ENCODE measurements at regions not wholly inside any gene's neighbourhood (a gene's known extent, or its start where the extent isn't known, plus 50 kb on each side); places are given as distances from the start of the nearest gene placed in this dataset.

GRCh38 chr2:103805746-103806145 lies 1043.9 kb downstream of the TMEM182 start:
- no peaks in the 10 kb centered on the region for H4K20me1 ChIP-seq (replicated peaks in 1 of 2; ENCODE audit: control insufficient read depth in 1 of 2, insufficient read depth in 2 of 2, low read length in 2 of 2)
- no peak overlapping the region for H2BK120ac ChIP-seq (replicated peaks; ENCODE audit: low read depth, low read length)
- H3K9me3 ChIP-seq (ENCODE audit: insufficient read depth in 2 of 2, low read depth in 1 of 2, low read length in 1 of 2) = no peaks in the 10 kb centered on the region
- H3K18ac ChIP-seq (ENCODE audit: extremely low read depth, low read length) = no peak overlapping the region
- H3K4me1 ChIP-seq (replicated peaks in 1 of 4; ENCODE audit: control insufficient read depth in 3 of 4, insufficient read depth in 4 of 4, low read length in 3 of 4) = peaks cover 1 to 12% (median 7%) of the 10 kb centered on the region in 4 experiments; a peak in 3 of 7 replicates
- no peak overlapping the region for H4K91ac ChIP-seq (replicated peaks; ENCODE audit: insufficient read length, low read length)
- no peak overlapping the region for H2BK20ac ChIP-seq (ENCODE audit: low read length)
- ChIA-PET POLR2A (ENCODE audit: partially characterized antibody) (no interaction called here), CTCF (ENCODE audit: partially characterized antibody) (no interaction called here)
- no peak overlapping the region for H3K4ac ChIP-seq (replicated peaks; ENCODE audit: insufficient read length, low read depth, low read length)
- DNase-seq (ENCODE audit: low read depth in 1 of 2, low spot score in 2 of 2) (no peak), FAIRE-seq (no peak)
- no peak overlapping the region for H3K9ac ChIP-seq (replicated peaks in 1 of 4; ENCODE audit: extremely low read depth in 1 of 4, low read depth in 3 of 4, low read length in 3 of 4)
- H4K5ac ChIP-seq (ENCODE audit: insufficient read length, low read depth, low read length) = no peak overlapping the region
- H2BK5ac ChIP-seq (ENCODE audit: low read depth, low read length) = no peak overlapping the region
- no peaks in the 10 kb centered on the region for H3K36me3 ChIP-seq (ENCODE audit: control insufficient read depth in 2 of 4, insufficient read depth in 4 of 4, low read length in 3 of 4)
- H3K23ac ChIP-seq (ENCODE audit: insufficient read length) = no peak overlapping the region
- H3K79me1 ChIP-seq (ENCODE audit: low read depth, low read length) = no peaks in the 10 kb centered on the region
- no peak overlapping the region for H2BK15ac ChIP-seq (ENCODE audit: low read length)
- WGBS, 2 experiments (ENCODE audit: extremely low coverage in 1 of 2, insufficient coverage in 1 of 2, insufficient read length in 1 of 2, insufficient replicate concordance in 2 of 2, low coverage in 1 of 2, low lambda C conversion rate in 2 of 2, missing lambda C conversion rate in 1 of 2) = 95% methylated on average over 3 of the region's 3 CpGs; no CpG with 5 or more reads in 1 of the 2 experiments
- H3K79me2 ChIP-seq (ENCODE audit: control insufficient read depth in 1 of 2, insufficient read depth in 2 of 2, low read length in 2 of 2) = no peaks in the 10 kb centered on the region
- no peak overlapping the region for H3K56ac ChIP-seq (replicated peaks; ENCODE audit: insufficient read length, low read depth, low read length)
- no peak overlapping the region for H3K14ac ChIP-seq (ENCODE audit: insufficient read length)
- H2BK12ac ChIP-seq (ENCODE audit: low read depth, low read length) = no peak overlapping the region
- H3K4me2 ChIP-seq (ENCODE audit: insufficient read depth in 1 of 2, low read depth in 2 of 2, low read length in 2 of 2) = no peak overlapping the region
- no peak overlapping the region for H3K4me3 ChIP-seq (ENCODE audit: extremely low read depth in 1 of 4, insufficient read depth in 2 of 4, low read depth in 3 of 4, low read length in 4 of 4)
- H3K27ac ChIP-seq (ENCODE audit: low read depth, low read length) = no peak overlapping the region
- H4K8ac ChIP-seq (ENCODE audit: extremely low read depth, insufficient read depth, low read length) = no peak overlapping the region
- H2AFZ ChIP-seq (ENCODE audit: low read length) = no peak overlapping the region
- H3K27me3 ChIP-seq (replicated peaks in 1 of 4; ENCODE audit: control insufficient read depth in 3 of 4, extremely low read depth in 1 of 4, insufficient read depth in 3 of 4, low read length in 3 of 4) = no peaks in the 10 kb centered on the region
- no peak overlapping the region for H2AK5ac ChIP-seq (ENCODE audit: low read depth, low read length)
- no peaks in the 10 kb centered on the region for H3K23me2 ChIP-seq (ENCODE audit: low read depth, low read length)
- TF ChIP-seq ASH2L (IDR thresholded peaks at IDR 0.05; ENCODE audit: low read length) = no peak
- no peak for TF ChIP-seq HDAC2 (IDR thresholded peaks at IDR 0.05; ENCODE audit: borderline replicate concordance in 1 of 2, low read depth in 2 of 2, low read length in 2 of 2)
- no peak for TF ChIP-seq CTBP2 (IDR thresholded peaks at IDR 0.05; ENCODE audit: borderline replicate concordance, insufficient read depth, insufficient read length, low read length)
- TF ChIP-seq HDAC6 (IDR thresholded peaks at IDR 0.05; ENCODE audit: low read depth, low read length) = no peak
- TF ChIP-seq SIX5 (IDR thresholded peaks at IDR 0.05; ENCODE audit: low read depth, low read length) = no peak
- no peak for TF ChIP-seq EGR1 (IDR thresholded peaks at IDR 0.05; ENCODE audit: borderline replicate concordance, low read depth, low read length)
- TF ChIP-seq NANOG (IDR thresholded peaks at IDR 0.05; ENCODE audit: insufficient read depth, low read depth, low read length, poor library complexity, severe bottlenecking) = no peak
- no peak for TF ChIP-seq RFX5 (IDR thresholded peaks at IDR 0.05; ENCODE audit: borderline replicate concordance, low read depth, low read length)
- no peak for TF ChIP-seq CHD1 (IDR thresholded peaks at IDR 0.05; ENCODE audit: low read depth, low read length)
- TF ChIP-seq SRF (IDR thresholded peaks at IDR 0.05; ENCODE audit: low read depth, low read length) = no peak
- TF ChIP-seq TBP (IDR thresholded peaks at IDR 0.05; ENCODE audit: low read depth, low read length) = no peak
- TF ChIP-seq EP300 (IDR thresholded peaks at IDR 0.05; ENCODE audit: borderline replicate concordance in 1 of 2, low read depth in 2 of 2, low read length in 2 of 2) = no peak
- TF ChIP-seq GABPA (IDR thresholded peaks at IDR 0.05; ENCODE audit: borderline replicate concordance, insufficient read depth, low read length) = no peak
- TF ChIP-seq POLR2AphosphoS5 (IDR thresholded peaks at IDR 0.05; ENCODE audit: low read depth, low read length) = no peak
- TF ChIP-seq BACH1 (IDR thresholded peaks at IDR 0.05; ENCODE audit: low read length) = no peak
- no peak for TF ChIP-seq SUZ12 (IDR thresholded peaks at IDR 0.05; ENCODE audit: low read length)

All from H1 (cell line).